K562 (cell line): ENCODE measurements at regions not wholly inside any gene's neighbourhood (a gene's known extent, or its start where the extent isn't known, plus 50 kb on each side); places are given as distances from the start of the nearest gene placed in this dataset.

Experiments used
- BRF1 ChIP-seq: IDR thresholded peaks from 3 replicates; pipeline ENCODE4 v1.6.1; 2011; ENCODE audit warnings: borderline replicate concordance, mild to moderate bottlenecking; ENCODE audit not compliant: insufficient read length; ENCODE audit errors: extremely low read depth
- CHD7 ChIP-seq: fragments of 200-600 bp; sonication (generic); IDR thresholded peaks from one replicate; pipeline ENCODE4 v1.6.1; 2012; ENCODE audit warnings: mild to moderate bottlenecking, low read depth, low read length, inconsistent platforms

GRCh38 chr18:24629921-24630320 is 169.5 kb downstream of the HRH4 start (continued):
- no peak for TF ChIP-seq CHD7
- no peak for TF ChIP-seq BRF1
- TF ChIP-seq, all 486 proteins: peak for 0
